ENCODE measurements at regions not wholly inside any gene's neighbourhood (a gene's known extent, or its start where the extent isn't known, plus 50 kb on each side); places are given as distances from the start of the nearest gene placed in this dataset.

- DNase-seq (ENCODE audit: low read depth): no peak
These were observed 172.8 kb downstream of the LINC00237 start for GRCh38 chr20:20933142-20933958.

- no peak for DNase-seq (ENCODE audit: low read depth)
These were observed 174.0 kb downstream of the LINC00237 start for GRCh38 chr20:20932156-20932555.

- no peak for DNase-seq (ENCODE audit: low read depth)
These were observed 174.5 kb downstream of the LINC00237 start for GRCh38 chr20:20931632-20932031.

GRCh38 chr20:20931024-20931423, 175.1 kb downstream of the LINC00237 start:
- DNase-seq (ENCODE audit: low read depth): no peak

GRCh38 chr20:20930500-20930899, 175.7 kb downstream of the LINC00237 start:
- DNase-seq (ENCODE audit: low read depth): no peak

GRCh38 chr20:20929341-20929740, 176.8 kb downstream of the LINC00237 start:
- no peak for DNase-seq (ENCODE audit: low read depth)

- no peak for DNase-seq (ENCODE audit: low read depth)
These were observed 179.8 kb downstream of the LINC00237 start for GRCh38 chr20:20926222-20926905.

- DNase-seq (ENCODE audit: low read depth): no peak
These were observed 185.7 kb downstream of the LINC00237 start for GRCh38 chr20:20920433-20920832.

- DNase-seq (ENCODE audit: low read depth): no peak
These were observed 190.3 kb downstream of the LINC00237 start for GRCh38 chr20:20915844-20916243.

GRCh38 chr20:20904501-20904831, 192.0 kb upstream of the RALGAPA2 start:
- no peak for DNase-seq (ENCODE audit: low read depth)

GRCh38 chr20:20903773-20904500, 191.5 kb upstream of the RALGAPA2 start:
- no peak for DNase-seq (ENCODE audit: low read depth)

- no peak for DNase-seq (ENCODE audit: low read depth)
These were observed 185.5 kb upstream of the RALGAPA2 start for GRCh38 chr20:20897922-20898321.

GRCh38 chr20:20897145-20897544, 184.7 kb upstream of the RALGAPA2 start:
- no peak for DNase-seq (ENCODE audit: low read depth)

- no peak for DNase-seq (ENCODE audit: low read depth)
These were observed 184.2 kb upstream of the RALGAPA2 start for GRCh38 chr20:20896606-20897005.

GRCh38 chr20:20895537-20895936, 183.1 kb upstream of the RALGAPA2 start:
- no peak for DNase-seq (ENCODE audit: low read depth)

- DNase-seq (ENCODE audit: low read depth): no peak
These were observed 182.3 kb upstream of the RALGAPA2 start for GRCh38 chr20:20894753-20895152.

GRCh38 chr20:20894280-20894679, 181.8 kb upstream of the RALGAPA2 start:
- DNase-seq (ENCODE audit: low read depth): no peak

- DNase-seq (ENCODE audit: low read depth): no peak
These were observed 179.9 kb upstream of the RALGAPA2 start for GRCh38 chr20:20892328-20892727.

- DNase-seq (ENCODE audit: low read depth): no peak
These were observed 178.3 kb upstream of the RALGAPA2 start for GRCh38 chr20:20890751-20891150.

- no peak for DNase-seq (ENCODE audit: low read depth)
These were observed 176.5 kb upstream of the RALGAPA2 start for GRCh38 chr20:20888936-20889335.

GRCh38 chr20:20888266-20888656, 175.8 kb upstream of the RALGAPA2 start:
- DNase-seq (ENCODE audit: low read depth): no peak

GRCh38 chr20:20887593-20888265, 175.3 kb upstream of the RALGAPA2 start:
- DNase-seq (ENCODE audit: low read depth): no peak

Measured in stimulated activated CD8-positive, alpha-beta memory T cell treated with anti-CD3 and anti-CD28 coated beads, Interleukin-12 subunit alpha, Interleukin-12 subunit beta, amount 100 ng/mL, for 1 hour (primary cell).